ENCODE measurements at regions not wholly inside any gene's neighbourhood (a gene's known extent, or its start where the extent isn't known, plus 50 kb on each side); places are given as distances from the start of the nearest gene placed in this dataset.

- TF ChIP-seq CTCF (IDR thresholded peaks at IDR 0.05; ENCODE audit: borderline replicate concordance, extremely low read depth, low read length, poor library complexity, severe bottlenecking) (no peak), EZH2 (IDR thresholded peaks at IDR 0.05; ENCODE audit: borderline replicate concordance, low read depth, low read length, severe bottlenecking) (no peak)
Measured at GRCh38 chr3:28042095-28042635, 199.3 kb upstream of the CMC1 start.

Measured in DND-41 (cell line).